NCI-H2196 (cell line): ENCODE measurements at regions not wholly inside any gene's neighbourhood (a gene's known extent, or its start where the extent isn't known, plus 50 kb on each side); places are given as distances from the start of the nearest gene placed in this dataset.

Source experiments
- DNase-seq: peaks from one replicate; lab custom pipeline; 2025; ENCODE audit not compliant: unreplicated experiment; lab: John Stamatoyannopoulos, UW

DNA sequence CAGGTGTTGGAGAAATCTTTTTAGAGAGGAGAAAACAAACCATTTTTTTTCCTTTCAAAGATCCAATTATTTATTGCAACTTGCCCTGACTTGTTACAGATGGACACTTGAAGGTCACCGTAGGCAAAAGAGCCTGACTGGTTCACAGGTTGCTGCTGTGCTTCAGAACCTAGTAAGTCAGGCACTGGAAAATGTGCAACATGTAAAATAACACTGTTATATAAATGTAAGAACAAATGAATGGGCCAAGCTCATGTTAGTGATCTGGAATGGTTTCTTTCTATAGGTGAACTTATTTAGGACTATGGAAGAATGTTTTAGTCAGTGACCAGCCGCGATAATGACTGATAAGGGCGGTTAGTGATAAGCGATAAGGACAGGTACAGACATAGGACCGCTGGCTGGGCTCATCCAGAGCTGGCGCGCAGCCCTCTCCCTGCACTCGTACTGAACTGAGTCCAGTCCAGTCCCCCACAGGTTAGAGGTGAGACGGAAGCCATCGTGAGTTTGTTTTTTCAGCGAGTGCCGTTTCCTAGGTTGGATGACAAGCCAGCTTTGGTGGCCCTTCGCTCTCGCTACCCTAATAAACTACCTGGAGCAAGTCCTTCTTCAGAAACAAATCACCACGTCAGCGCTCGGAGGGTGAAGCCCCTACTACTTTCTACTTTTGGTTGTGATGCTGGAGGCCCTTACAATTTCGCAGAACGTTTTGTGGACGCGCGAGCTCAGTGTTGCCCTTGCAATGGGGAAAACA, 94.4 kb upstream of the PRDM1 start:
- DNase-seq = peak; percentile 9

GRCh38 chr6:105990151-105990550, 96.0 kb upstream of the PRDM1 start:
- DNase-seq = no peak

DNA sequence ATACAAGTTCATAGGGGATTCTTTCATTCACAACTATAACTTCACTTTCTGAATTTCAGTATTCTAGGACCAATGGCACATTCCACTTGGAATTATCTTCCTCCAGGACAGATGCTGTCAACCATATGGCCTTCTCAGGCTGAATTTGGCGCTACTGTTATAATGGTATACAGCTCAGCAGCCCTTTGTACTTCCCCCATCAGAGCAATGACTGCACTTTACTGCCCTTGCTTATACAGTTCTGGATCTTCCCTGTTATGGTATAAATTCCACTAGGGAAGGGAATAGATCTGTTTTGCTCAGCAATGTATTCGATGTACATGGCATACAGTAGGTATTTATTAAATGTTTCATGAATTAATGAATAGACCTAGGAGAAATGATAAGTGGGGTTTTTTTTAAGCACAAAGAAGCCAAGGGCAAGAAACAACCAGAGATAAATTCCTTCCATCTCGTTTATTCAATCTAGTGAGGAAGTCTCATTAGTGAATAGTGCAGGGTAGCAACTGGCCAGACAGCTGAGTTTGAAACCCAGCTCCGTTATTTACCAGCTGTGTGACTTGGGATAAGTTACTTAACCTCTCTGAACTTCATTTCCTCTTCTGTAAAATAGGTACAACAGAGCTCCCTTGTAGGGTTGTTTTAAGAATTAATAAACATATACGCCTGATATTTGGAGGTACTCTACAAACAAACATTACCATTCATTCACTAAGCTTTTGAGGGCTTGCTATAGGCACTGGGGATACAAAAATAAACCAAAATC, 97.1 kb upstream of the PRDM1 start:
- no peak for DNase-seq

- no peak for DNase-seq
These were observed 97.8 kb upstream of the PRDM1 start for GRCh38 chr6:105988321-105988720.

- no peak for DNase-seq
These were observed 98.6 kb upstream of the PRDM1 start for GRCh38 chr6:105987516-105987915.

DNA sequence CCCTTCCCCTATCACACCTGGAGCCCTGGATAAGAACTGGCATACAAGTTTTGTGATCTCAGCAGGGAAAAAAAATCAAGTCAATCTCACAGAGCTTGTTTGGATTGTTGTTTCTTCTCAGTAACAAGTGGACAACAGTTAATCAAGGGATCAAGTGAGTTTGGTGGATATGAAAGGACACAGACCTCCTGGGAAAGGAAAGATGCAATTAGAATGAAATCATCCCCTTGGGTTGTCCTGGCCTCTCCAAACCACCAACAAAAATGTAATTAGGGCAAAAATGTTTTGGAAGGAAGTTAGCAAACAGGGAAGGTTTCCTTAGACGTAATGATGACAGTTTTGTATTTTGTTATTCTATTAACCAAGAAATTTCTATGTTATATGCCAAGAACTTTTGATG, 99.1 kb upstream of the PRDM1 start:
- no peak for DNase-seq

- no peak for DNase-seq
These were observed 100.1 kb upstream of the PRDM1 start for GRCh38 chr6:105985816-105986632.

- DNase-seq = no peak
These were observed 100.9 kb upstream of the PRDM1 start for GRCh38 chr6:105985098-105985815.

DNA sequence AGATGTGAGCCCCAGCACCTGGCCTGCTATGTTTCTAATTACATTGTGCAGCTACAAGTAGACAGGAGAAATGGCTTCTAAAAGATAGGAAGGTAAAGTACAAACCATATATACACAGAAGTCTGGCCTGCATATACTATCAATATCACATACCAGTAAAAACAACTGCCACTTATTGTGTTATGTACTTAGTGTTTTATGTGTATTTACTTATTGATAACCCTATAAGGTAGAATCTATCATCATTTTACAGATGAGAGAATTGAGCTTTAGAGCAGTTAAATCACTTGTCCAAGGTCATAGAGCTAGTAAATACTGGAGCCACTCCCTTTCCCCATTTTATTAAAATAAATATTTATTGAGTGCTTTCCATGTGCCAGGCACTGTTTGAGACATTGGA, 102.4 kb upstream of the PRDM1 start:
- no peak for DNase-seq

DNA sequence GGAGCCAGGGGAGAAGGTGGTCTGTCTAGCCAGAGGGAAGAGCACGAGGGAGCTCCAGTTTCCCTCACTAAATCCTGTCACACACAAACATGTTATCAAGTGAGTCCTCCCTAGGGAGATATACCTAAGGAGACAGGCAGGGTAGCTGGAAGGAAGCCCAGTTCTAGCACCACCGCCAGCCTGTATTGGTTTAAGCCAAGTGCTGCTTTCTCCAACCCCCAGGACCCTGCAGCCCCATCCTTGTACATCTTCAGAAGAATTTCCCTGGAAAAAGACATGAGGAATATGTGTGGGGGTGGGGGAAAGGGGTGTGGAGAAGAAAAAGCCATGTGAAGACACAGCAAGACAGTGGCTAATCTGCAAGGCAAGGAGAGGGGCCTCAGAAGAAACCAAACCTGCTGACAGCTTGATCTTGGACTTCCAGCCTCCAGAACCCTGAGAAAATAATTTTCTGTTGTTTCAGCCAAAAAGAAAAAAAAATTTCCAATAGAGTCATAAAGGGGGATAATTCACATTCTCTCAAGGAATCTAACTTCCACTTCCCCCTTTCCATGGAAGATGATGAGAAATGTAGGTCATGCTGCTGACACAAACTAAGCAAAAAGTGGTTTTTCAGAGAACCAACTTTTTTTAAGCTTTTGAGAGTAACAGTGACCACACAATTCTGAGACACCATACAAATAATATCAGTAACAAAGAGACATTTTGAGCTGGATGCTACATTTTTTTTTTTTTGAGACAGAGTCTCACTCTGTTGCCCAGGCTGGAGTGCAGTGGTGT, 103.2 kb upstream of the PRDM1 start:
- no peak for DNase-seq

GRCh38 chr6:105981888-105982358, 104.2 kb upstream of the PRDM1 start:
- no peak for DNase-seq

DNA sequence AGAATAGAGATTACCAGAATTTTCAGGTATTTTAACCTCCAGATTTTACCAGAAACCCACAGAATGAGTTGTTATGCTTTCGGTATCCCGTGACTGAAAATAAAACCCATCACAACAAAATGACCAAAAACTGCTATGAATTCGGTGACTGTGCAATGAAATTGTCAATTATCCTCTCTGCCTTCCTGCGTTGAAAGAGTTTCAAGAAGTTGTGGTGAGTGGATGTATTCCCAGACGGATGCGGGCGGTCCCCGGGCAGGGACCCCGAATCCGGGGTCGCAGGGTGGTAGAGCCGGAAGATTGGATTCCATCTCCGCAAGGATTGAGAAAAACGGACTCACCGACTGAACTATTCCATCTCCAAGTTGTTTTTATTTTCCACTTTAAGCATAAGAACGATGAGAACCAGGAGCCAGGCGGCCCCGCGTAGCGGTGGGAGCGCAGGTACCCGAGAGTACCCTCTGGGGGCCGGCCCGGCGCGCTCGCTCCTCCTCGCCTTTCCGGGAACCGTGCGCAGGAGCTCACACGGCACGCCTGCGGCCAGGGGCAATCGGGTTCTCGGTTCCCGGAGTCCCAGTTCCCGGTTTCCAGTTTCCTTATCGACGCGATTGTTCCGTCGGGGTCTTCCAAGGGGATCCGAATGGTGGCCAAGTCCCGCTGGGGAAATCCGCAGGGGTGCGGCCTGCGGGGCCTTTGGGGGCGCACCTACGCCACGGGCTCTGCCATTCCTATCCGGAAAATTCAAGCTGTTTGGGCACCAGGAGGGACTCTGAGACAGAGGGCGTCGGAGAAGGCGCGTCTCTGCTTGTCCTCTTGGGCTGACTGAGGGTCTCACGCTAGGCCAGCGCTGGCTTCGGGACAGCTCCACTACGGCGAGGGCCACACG, 104.9 kb upstream of the PRDM1 start:
- no peak for DNase-seq

GRCh38 chr6:105978974-105979373, 107.2 kb upstream of the PRDM1 start:
- DNase-seq = no peak

GRCh38 chr6:105977934-105978504, 108.1 kb upstream of the PRDM1 start:
- no peak for DNase-seq

DNA sequence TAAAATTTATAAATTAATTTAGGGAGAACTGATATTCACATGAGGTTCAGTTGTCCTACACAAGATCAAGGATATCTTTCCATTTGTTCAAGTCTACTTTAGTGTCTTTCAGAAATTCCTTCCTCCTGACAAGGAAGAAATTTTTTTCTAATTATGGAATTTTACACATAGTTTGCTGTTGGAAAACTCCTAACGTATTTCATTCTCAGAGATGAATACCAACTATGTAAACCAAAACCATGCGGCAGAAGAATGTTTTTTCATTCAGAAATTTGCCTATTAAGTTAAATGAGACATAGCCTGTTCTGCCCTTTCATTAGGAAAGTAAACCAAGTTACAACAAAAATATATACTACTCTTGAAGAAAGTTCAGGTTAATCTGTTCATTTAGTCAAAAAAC, 111.2 kb upstream of the PRDM1 start:
- no peak for DNase-seq

- DNase-seq = no peak
These were observed 113.7 kb upstream of the PRDM1 start for GRCh38 chr6:105972440-105972839.

GRCh38 chr6:105968603-105969333, 117.4 kb upstream of the PRDM1 start:
- DNase-seq = no peak

DNA sequence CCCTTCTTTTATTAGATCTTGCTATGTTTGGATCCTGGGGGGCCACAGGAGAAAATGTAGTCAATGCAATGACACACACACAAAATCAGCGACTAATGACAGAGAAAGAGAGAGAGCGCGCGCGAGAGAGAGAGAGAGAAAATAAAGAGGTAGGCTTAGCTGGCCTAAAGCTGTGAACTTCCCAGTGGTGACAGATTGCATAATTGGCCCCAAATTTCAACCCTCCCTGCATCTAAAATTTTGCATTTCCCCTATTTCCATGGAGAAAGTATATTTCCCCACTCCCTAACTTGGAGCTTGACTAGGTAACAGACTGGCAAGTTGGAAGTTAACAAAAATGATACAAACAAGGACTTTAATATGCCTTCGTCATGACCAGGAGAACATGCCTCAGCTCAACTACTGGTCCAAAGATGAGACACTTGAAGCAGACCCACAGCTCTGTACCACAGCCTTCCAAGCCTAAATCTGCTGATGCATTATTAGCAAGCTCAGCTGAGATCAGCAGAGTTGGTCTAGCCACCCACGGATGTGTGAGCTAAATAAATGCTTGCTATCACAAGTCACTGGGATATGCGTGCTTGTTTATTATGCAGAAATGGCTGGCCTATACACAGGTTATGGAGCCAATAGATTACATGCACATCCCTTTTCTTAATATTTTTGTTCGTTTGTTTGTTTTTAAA, 118.1 kb upstream of the PRDM1 start:
- DNase-seq = no peak
